Breast epithelium (tissue), 4 donors: ENCODE measurements at regions not wholly inside any gene's neighbourhood (a gene's known extent, or its start where the extent isn't known, plus 50 kb on each side); places are given as distances from the start of the nearest gene placed in this dataset.
"Not testable (repeated sequence)": the region's sequence is repeated elsewhere in the genome, so short reads cannot be mapped to it uniquely, and the experiment has no call there.

ENCODE experiments used
- DNase-seq, 2 donors: peaks; one replicate each; pipeline ENCODE4 v3.0.0-alpha.2; 2019; ENCODE audit warnings: low spot score in 2 of 2
- H3K27ac ChIP-seq, 2 donors: fragments of 200-600 bp; sonication (generic) in 1 of 2; one replicate each; pipeline ENCODE4 v1.5.1; 2016 to 2019; ENCODE audit warnings: mild to moderate bottlenecking in 1 of 2
- H3K27me3 ChIP-seq, 2 donors: fragments of 200-600 bp; sonication (generic) in 1 of 2; one replicate each; pipeline versions ENCODE4 v1.5.1 to v1.6.0; 2017 to 2019; ENCODE audit warnings: control low read depth in 1 of 2, mild to moderate bottlenecking in 1 of 2
- H3K36me3 ChIP-seq: fragments of 200-600 bp; one replicate; pipeline ENCODE4 v1.5.1; 2019
- H3K4me1 ChIP-seq, 2 donors: fragments of 200-600 bp; sonication (generic); one replicate each; pipeline ENCODE4 v1.5.1; 2016 to 2019; ENCODE audit warnings: control low read depth in 1 of 2
- H3K4me3 ChIP-seq, 3 donors: fragments of 200-600 bp; sonication (generic); 1 replicate in 2 of 3; 2 replicates in 1 of 3; pipeline ENCODE4 v1.5.1; 2016 to 2019; ENCODE audit warnings: mild to moderate bottlenecking in 3 of 3, moderate library complexity in 2 of 3
- H3K9me3 ChIP-seq, 2 donors: fragments of 200-600 bp; sonication (generic) in 1 of 2; one replicate each; pipeline ENCODE4 v1.5.1; 2016 to 2019; ENCODE audit warnings: control low read depth in 1 of 2
- CTCF ChIP-seq, 3 donors: fragments of 450-650 bp; IDR thresholded peaks; one replicate each; pipeline ENCODE4 v1.5.1; 2016 to 2017; ENCODE audit warnings: antibody characterized with exemption in 3 of 3, mild to moderate bottlenecking in 3 of 3, moderate library complexity in 3 of 3
- POLR2A ChIP-seq: fragments of 450-650 bp; IDR thresholded peaks from one replicate; pipeline ENCODE4 v1.6.1; 2016; ENCODE audit warnings: antibody characterized with exemption, mild to moderate bottlenecking, moderate library complexity
- POLR2AphosphoS5 ChIP-seq, 3 donors: sonication (generic); formaldehyde crosslinking; IDR thresholded peaks; one replicate each; pipeline ENCODE4 v1.6.1; 2017; ENCODE audit warnings: antibody characterized with exemption in 3 of 3
- intact Hi-C: fragments of 100-400 bp; cut with DNase I; formaldehyde crosslinking; loops from one replicate; pipeline ENCODE4 v1.15.1; 2023; ENCODE audit warnings: low total_unique reads

- no peaks in the 10 kb centered on the region for H3K27me3 ChIP-seq
- H3K4me1 ChIP-seq: no peaks in the 10 kb centered on the region
- DNase-seq: no peak
- intact Hi-C loops: no loop called here
- H3K9me3 ChIP-seq: no peaks in the 10 kb centered on the region
- no peak overlapping the region for H3K4me3 ChIP-seq
- TF ChIP-seq POLR2AphosphoS5 (IDR thresholded peaks at IDR 0.05) (no peak), CTCF (IDR thresholded peaks at IDR 0.05) (no peak), POLR2A (no peak)
- H3K36me3 ChIP-seq: no peaks in the 10 kb centered on the region
- no peak overlapping the region for H3K27ac ChIP-seq
These were observed 203.8 kb upstream of the ACO1 start for GRCh38 chr9:32180597-32180996.

- H3K36me3 ChIP-seq: no peaks in the 10 kb centered on the region
- H3K27ac ChIP-seq: no peak overlapping the region
- H3K4me3 ChIP-seq: no peak overlapping the region
- TF ChIP-seq POLR2AphosphoS5 (IDR thresholded peaks at IDR 0.05) (no peak), CTCF (IDR thresholded peaks at IDR 0.05) (no peak), POLR2A (no peak)
- no peaks in the 10 kb centered on the region for H3K27me3 ChIP-seq
- H3K4me1 ChIP-seq: no peaks in the 10 kb centered on the region
- H3K9me3 ChIP-seq: no peaks in the 10 kb centered on the region
- intact Hi-C loops: no loop called here
- no peak for DNase-seq
These were observed 184.2 kb upstream of the ACO1 start for GRCh38 chr9:32200241-32200640.

- H3K4me3 ChIP-seq: no peak overlapping the region
- no peaks in the 10 kb centered on the region for H3K36me3 ChIP-seq
- H3K27me3 ChIP-seq: no peaks in the 10 kb centered on the region
- H3K4me1 ChIP-seq: no peaks in the 10 kb centered on the region
- no peaks in the 10 kb centered on the region for H3K9me3 ChIP-seq
- no peak overlapping the region for H3K27ac ChIP-seq
- TF ChIP-seq CTCF (IDR thresholded peaks at IDR 0.05) (no peak), POLR2A (no peak), POLR2AphosphoS5 (IDR thresholded peaks at IDR 0.05) (no peak)
- DNase-seq: no peak
- intact Hi-C loops: no loop called here
These were observed 183.5 kb upstream of the ACO1 start for GRCh38 chr9:32200896-32201295.

GRCh38 chr9:32209164-32209563 lies 175.3 kb upstream of the ACO1 start:
- not testable (repeated sequence) for H3K4me3 ChIP-seq, H3K27me3 ChIP-seq, H3K9me3 ChIP-seq, H3K27ac ChIP-seq, H3K4me1 ChIP-seq, DNase-seq, H3K36me3 ChIP-seq
- intact Hi-C loops: loop anchor here (5.0 kb wide), 1 partner anchor 208 kb away; no protein-coding TSS in a partner anchor

- Histone ChIP-seq H3K27me3 (no peaks in the 10 kb centered on the region), H3K4me1 (no peaks in the 10 kb centered on the region)
- TF ChIP-seq CTCF (IDR thresholded peaks at IDR 0.05) (no peak), POLR2A (no peak), POLR2AphosphoS5 (IDR thresholded peaks at IDR 0.05) (no peak)
These were observed 166.2 kb upstream of the ACO1 start for GRCh38 chr9:32218100-32218767.

GRCh38 chr9:32220750-32221149 lies 163.7 kb upstream of the ACO1 start:
- TF ChIP-seq POLR2A (no peak), CTCF (IDR thresholded peaks at IDR 0.05) (no peak), POLR2AphosphoS5 (IDR thresholded peaks at IDR 0.05) (no peak)
- intact Hi-C loops: no loop called here
- no peak for DNase-seq
- Histone ChIP-seq H3K27me3 (no peaks in the 10 kb centered on the region), H3K27ac (no peak overlapping the region), H3K4me1 (no peaks in the 10 kb centered on the region), H3K9me3 (no peaks in the 10 kb centered on the region), H3K4me3 (no peak overlapping the region), H3K36me3 (no peaks in the 10 kb centered on the region)

More at GRCh38 chr9:32218100-32218767, 166.2 kb upstream of the ACO1 start:
- Histone ChIP-seq H3K36me3 (no peaks in the 10 kb centered on the region), H3K4me3 (no peak overlapping the region), H3K27ac (no peak overlapping the region), H3K9me3 (no peaks in the 10 kb centered on the region)
- no peak for DNase-seq
- intact Hi-C loops: no loop called here
